Gastrocnemius medialis (tissue), 4 donors: ENCODE measurements at regions not wholly inside any gene's neighbourhood (a gene's known extent, or its start where the extent isn't known, plus 50 kb on each side); places are given as distances from the start of the nearest gene placed in this dataset.

ENCODE experiments used
- POLR2A ChIP-seq, 2 donors: fragments of 450-650 bp; IDR thresholded peaks; one replicate each; pipeline ENCODE4 v1.6.1; 2017; ENCODE audit warnings: antibody characterized with exemption in 2 of 2, mild to moderate bottlenecking in 2 of 2, moderate library complexity in 2 of 2
- TF ChIP-seq, protein P1 (sequence below), 5 experiments: fragments of 450-650 bp in 3 of 5; fragments of 200-600 bp in 2 of 5; sonication (generic) in 2 of 5; IDR thresholded peaks in 4 of 5; conservative IDR thresholded peaks in 1 of 5; 1 replicate in 4 of 5; 2 replicates in 1 of 5; pipeline ENCODE4 v1.5.1; 2016 to 2019; ENCODE audit warnings: antibody characterized with exemption in 5 of 5, mild to moderate bottlenecking in 3 of 5, moderate library complexity in 3 of 5

DNA sequence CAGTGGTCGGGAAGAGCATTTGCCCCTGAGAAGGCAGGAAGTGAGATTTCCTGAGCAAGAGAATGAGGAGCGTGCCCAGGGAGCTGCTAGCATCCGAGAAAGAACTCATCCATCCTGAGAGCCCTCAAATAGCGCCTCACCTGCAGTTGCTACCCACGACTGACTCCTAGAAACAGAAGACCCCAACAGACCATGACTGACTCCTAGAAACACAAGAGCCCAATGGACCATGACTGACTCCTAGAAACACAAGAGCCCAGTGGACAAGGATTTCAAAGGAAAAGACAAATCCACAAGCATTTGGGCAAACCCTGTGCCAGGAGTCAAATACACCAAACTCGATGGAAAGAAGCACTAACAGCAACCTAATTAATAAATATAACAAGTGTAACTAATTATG lies 575.2 kb upstream of the FRG1 start:
- TF ChIP-seq POLR2A (IDR thresholded peaks at IDR 0.05): no peak
- TF ChIP-seq, protein P1, sequence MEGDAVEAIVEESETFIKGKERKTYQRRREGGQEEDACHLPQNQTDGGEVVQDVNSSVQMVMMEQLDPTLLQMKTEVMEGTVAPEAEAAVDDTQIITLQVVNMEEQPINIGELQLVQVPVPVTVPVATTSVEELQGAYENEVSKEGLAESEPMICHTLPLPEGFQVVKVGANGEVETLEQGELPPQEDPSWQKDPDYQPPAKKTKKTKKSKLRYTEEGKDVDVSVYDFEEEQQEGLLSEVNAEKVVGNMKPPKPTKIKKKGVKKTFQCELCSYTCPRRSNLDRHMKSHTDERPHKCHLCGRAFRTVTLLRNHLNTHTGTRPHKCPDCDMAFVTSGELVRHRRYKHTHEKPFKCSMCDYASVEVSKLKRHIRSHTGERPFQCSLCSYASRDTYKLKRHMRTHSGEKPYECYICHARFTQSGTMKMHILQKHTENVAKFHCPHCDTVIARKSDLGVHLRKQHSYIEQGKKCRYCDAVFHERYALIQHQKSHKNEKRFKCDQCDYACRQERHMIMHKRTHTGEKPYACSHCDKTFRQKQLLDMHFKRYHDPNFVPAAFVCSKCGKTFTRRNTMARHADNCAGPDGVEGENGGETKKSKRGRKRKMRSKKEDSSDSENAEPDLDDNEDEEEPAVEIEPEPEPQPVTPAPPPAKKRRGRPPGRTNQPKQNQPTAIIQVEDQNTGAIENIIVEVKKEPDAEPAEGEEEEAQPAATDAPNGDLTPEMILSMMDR (IDR thresholded peaks at IDR 0.05 in 4 of 5, conservative IDR thresholded peaks at IDR 0.05 in 1 of 5): no peak
